Hematopoietic multipotent progenitor cell treated with erythropoietin and hydrocortisone succinate and interleukin-3 and kit ligand, for 4 days (in vitro differentiated cells): ENCODE measurements at regions not wholly inside any gene's neighbourhood (a gene's known extent, or its start where the extent isn't known, plus 50 kb on each side); places are given as distances from the start of the nearest gene placed in this dataset.
"Not testable (repeated sequence)": the region's sequence is repeated elsewhere in the genome, so short reads cannot be mapped to it uniquely, and the experiment has no call there.

ENCODE experiments used
- DNase-seq: peaks from one replicate; pipeline ENCODE4 v3.0.0-alpha.2; 2015

- no peak for DNase-seq
These were observed 187.1 kb downstream of the UACA start for GRCh38 chr15:70576276-70576675.

- DNase-seq: no peak
These were observed 187.8 kb downstream of the UACA start for GRCh38 chr15:70575231-70576226.

DNA sequence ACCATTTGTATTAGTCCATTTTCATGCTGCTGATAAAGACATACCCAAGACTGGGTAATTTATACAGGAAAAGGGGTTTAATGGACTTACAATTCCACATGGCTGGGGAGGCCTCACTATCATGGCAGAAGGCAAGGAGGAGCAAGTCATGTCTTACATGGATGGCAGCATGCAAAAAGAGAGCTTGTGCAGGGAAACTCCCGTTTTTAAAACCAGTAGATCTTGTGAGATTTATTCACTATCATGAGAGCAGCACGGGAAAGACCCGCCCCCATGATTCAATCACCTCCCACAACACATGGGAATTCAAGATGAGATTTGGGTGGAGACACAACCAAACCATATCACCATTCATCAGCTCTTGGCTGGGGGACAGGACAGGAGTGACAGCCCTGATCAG lies 189.0 kb downstream of the UACA start:
- DNase-seq: not testable (repeated sequence)

- DNase-seq: no peak
These were observed 190.1 kb downstream of the UACA start for GRCh38 chr15:70573121-70573850.

- DNase-seq: no peak
These were observed 193.6 kb downstream of the UACA start for GRCh38 chr15:70569714-70570231.

DNA sequence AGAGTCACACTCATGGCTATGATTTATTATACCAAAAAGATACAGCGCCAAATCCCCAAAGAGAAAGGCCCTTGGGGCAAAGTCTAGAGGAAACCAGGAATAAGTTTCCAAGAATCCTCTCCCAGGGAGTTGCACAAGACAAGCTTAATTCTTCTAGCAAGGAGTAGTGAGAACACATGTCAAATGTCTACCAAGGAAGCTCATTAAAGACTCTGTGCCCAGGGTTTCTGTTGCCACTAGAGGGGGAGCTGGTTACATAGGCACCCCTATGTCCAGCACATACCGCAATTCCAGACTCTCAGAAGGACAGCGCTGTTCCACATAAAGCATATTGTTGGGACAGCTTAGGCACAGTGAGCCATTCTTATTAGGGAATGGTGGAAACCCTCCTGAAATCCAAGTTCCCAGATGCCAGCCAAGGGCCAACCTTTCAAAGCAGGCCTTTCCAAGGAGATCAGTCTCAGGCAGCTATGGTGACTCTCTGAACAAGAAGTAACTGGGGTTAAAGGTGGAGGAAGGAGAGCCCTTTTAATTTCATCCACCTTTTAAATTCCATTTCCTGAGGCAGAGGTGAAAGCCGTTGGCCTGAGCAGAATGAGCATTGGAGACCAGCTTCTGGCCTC lies 194.2 kb downstream of the UACA start:
- DNase-seq: peak; percentile 74

GRCh38 chr15:70566989-70567388 lies 196.4 kb downstream of the UACA start:
- no peak for DNase-seq

GRCh38 chr15:70566047-70566835 lies 197.1 kb downstream of the UACA start:
- peak; percentile 33 for DNase-seq

DNA sequence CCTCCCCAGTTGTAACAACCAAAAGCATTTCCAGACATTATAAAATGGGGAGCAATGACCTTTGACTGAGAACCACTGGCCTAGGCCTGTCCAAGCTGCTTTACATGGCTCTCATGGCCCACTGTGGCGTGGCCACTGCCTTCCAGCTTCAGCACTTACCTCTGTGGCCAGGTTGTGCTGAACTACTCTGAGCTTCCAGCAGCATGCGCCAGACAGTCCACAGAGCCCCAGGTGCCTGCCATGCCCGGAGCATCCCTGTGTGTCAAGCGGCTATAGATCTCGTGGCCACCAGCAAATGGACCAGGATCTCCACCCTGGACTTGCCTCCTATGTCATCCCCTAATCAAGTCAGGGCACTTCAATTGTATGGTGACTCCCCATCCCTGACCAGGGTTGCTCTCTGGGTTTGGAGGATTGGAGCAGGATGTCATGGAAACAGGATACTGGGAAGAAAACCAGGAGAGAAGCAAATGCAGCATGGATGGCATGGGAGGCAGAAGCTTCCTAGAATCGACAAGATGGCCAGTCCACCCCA lies 199.7 kb downstream of the UACA start:
- DNase-seq: no peak

GRCh38 chr15:70562906-70563305 lies 200.5 kb downstream of the UACA start:
- no peak for DNase-seq

DNA sequence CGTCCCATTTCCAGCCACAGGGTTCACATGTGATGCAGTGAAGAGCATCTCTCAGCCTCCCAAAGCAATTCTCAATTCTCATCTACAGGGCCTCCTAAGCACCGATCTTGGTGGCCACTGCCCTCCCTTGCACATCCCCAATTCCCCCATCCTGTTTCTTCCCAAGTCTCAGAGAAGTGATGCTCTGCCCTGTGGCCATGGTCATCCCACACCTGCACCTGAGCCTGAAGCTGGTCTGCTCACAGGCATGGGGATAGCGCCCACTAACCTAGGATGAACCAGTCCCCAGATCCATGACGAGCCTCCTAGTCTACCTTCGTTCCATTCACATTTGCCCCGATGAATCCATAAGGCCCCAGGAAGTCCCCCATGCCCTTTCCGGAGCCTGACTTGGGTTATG lies 201.5 kb downstream of the UACA start:
- DNase-seq: no peak

GRCh38 chr15:70560617-70561328 lies 202.6 kb downstream of the UACA start:
- no peak for DNase-seq

GRCh38 chr15:70559265-70560239 lies 203.8 kb downstream of the UACA start:
- DNase-seq: peak; percentile 88

DNA sequence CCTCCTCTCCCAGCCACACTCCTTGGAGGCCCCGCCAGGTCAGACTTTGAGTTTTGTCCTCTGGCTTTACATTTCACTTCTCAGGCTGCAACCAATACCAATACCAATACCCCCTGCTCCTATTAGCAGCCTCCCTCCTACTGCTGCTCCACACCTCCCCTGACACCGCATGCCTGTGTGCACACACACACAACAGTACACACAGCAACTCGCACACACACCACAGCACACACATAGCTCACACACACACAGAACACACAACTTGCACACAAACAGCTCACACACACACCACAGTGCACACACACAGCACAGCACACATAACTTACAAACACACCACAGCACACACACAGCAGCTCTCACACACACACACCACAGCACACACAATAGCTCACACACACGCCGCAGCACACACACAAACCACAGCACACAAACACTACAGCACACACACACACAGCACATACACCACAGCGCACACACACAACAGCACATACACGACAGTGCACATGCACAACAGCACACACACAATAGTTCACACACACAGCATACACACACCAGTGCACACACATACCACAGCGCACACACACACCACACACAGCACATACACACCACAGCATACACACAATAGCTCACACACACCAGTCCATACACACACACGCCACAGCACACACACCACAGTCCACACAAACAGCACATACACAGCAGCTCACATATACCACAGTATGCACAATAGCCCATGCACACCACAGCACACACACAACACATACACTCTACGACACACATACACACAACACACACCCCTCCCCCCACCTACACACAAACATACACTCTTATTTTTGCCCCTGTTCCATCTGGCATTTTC lies 204.7 kb downstream of the UACA start:
- no peak for DNase-seq

DNA sequence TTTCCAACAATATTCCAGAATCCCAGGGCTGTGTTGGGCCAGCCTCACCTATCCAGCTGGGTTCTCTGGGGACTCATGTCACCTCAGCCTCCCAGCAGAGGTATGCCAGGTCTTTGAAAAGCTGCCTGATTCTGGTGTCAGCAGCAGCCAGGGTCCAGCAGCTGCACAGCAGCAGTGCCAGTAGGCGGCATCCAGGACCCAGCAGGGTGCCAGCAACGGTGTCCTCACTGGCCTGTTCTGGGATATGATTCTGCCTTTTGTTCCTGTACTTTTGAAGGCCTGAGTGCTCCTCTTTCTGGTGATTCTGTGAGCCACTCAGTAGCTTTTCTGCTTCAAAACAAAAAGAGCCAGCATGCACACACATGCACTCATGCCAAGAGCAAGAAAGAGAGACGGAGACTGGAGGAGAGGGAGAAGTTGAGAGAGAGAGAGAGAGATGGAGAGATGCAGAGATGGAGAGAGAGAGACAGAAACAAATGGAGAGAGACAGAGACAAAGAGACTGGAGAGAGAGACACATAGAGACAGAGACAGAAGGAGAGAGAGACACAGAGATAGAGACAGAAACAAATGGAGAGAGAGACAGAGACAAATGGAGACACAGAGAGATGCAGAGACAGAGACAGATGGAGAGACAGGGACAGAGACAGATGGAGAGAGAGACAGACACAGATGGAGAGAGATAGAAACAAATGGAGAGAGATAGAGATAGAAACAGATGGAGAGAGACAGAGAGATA lies 205.7 kb downstream of the UACA start:
- DNase-seq: no peak

DNA sequence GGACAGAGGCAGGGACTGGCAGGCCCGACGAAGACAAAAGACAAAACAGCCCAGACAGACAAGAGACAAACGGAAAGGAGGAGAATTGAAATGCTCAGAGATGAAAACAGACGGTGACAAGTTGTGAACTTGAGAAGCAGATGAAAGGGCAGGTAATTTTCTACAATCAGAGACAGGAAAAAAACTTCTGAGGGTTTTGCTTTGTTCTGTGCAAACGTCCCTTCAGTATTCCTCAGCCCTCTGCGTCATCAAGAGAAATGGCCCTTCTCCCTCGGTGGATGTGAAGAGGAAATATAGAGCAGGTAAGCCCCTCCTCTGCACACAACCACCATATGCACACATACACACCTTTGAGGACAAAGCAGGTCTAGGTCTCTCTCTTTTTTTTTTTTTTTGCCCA lies 206.6 kb downstream of the UACA start:
- DNase-seq: no peak

DNA sequence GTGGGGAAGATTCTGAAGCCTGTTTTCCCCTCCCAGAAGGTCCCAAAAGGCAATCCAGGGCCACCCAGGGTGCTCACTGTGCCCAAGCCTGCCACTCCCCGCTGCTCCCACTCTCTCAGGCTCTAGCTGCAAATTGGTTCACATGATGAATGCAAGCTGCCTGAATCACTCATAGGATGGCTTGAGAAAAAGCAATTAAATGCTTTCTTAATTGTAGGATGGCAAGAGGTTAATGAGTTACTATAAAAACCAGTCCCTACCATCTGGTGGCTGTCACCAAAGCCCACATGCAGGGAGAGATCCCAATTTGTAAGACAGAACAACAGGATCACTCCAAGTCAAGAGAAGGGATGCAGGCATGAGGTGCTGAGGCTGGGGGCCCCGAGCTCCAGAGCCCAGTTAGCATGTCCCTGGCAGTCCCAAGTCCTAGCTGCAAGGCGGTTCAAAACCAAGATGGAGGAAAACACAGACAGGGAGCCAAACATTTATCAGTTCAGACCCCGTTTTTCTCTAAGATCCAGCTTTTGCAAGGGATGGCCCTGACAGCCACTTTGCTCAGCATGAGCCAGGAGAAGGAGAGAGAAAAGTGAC lies 207.1 kb downstream of the UACA start:
- no peak for DNase-seq

- no peak for DNase-seq
These were observed 207.6 kb downstream of the UACA start for GRCh38 chr15:70555713-70556112.
